Nephron (organoid): ENCODE measurements at regions not wholly inside any gene's neighbourhood (a gene's known extent, or its start where the extent isn't known, plus 50 kb on each side); places are given as distances from the start of the nearest gene placed in this dataset.
A peak's percentile ranks its signal among the peaks of the same experiment; 100 is the strongest.

Experiments
- H3K27ac Mint-ChIP-seq, 3 experiments: 2 replicates each; pipeline ENCODE4 v1.8.0; 2020; ENCODE audit warnings: mixed read lengths in 3 of 3, mild to moderate bottlenecking in 2 of 3, moderate library complexity in 1 of 3
- H3K27me3 Mint-ChIP-seq: 2 replicates; pipeline ENCODE4 v1.8.0; 2021; ENCODE audit warnings: low read depth, mild to moderate bottlenecking, moderate library complexity, mixed read lengths
- H3K36me3 Mint-ChIP-seq: 2 replicates; pipeline ENCODE4 v1.8.0; 2020; ENCODE audit warnings: low read depth, mixed read lengths
- H3K4me1 Mint-ChIP-seq: 2 replicates; pipeline ENCODE4 v1.8.0; 2020; ENCODE audit warnings: mixed read lengths
- H3K4me3 Mint-ChIP-seq, 3 experiments: 2 replicates each; pipeline ENCODE4 v1.8.0; 2020; ENCODE audit warnings: mild to moderate bottlenecking in 3 of 3, mixed read lengths in 3 of 3, moderate library complexity in 2 of 3
- H3K9me3 Mint-ChIP-seq: 2 replicates; pipeline ENCODE4 v1.8.0; 2020; ENCODE audit warnings: mixed read lengths
- TF ChIP-seq, protein P1 (sequence below), 3 experiments: fragments of 200-600 bp; sonication (generic); IDR thresholded peaks; one replicate each; pipeline ENCODE4 v1.5.0; 2021; ENCODE audit warnings: antibody characterized with exemption in 3 of 3; ENCODE audit not compliant: unreplicated experiment in 3 of 3

DNA sequence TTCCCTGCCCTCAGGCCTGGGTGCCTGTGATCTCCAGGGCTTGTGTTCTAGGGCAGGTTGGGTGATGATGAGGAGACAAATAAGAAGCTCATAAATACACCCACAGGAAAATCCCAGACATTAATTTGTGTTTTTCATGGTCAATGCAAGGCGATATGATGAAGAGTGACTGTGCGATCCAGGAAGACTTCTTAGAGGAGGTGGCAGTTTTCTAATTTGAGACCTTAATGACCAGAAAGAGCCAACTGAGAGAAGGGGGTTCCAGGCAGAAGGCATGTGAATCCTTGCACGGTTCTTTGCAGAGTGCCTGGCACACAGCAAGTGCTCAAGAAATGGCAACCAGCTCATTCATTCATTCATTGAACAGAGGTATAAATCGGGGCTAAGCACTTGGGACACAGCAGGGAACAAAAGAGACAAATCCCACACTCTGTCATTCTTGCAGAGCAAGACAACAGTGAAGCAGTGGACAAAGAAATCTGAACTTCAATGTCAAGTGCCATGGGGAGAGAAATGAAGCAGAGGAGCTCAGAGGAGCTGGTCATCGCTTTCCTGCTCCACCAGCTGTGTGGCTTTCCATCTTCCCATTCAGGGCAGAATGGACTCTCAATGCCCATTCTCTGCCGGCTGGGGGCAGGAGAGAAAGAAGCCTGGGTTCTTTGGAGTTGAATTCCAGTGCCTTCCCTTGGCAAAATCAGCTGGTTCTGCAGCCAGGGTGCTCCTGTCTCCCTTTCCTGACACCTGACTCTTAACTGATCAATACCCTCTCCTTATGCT, 128.3 kb downstream of the AACS start:
- H3K27me3 Mint-ChIP-seq = peaks cover 93% of the 10 kb centered on the region
- peaks cover 11% of the 10 kb centered on the region for H3K4me1 Mint-ChIP-seq
- no peaks in the 10 kb centered on the region for H3K9me3 Mint-ChIP-seq
- TF ChIP-seq, protein P1, sequence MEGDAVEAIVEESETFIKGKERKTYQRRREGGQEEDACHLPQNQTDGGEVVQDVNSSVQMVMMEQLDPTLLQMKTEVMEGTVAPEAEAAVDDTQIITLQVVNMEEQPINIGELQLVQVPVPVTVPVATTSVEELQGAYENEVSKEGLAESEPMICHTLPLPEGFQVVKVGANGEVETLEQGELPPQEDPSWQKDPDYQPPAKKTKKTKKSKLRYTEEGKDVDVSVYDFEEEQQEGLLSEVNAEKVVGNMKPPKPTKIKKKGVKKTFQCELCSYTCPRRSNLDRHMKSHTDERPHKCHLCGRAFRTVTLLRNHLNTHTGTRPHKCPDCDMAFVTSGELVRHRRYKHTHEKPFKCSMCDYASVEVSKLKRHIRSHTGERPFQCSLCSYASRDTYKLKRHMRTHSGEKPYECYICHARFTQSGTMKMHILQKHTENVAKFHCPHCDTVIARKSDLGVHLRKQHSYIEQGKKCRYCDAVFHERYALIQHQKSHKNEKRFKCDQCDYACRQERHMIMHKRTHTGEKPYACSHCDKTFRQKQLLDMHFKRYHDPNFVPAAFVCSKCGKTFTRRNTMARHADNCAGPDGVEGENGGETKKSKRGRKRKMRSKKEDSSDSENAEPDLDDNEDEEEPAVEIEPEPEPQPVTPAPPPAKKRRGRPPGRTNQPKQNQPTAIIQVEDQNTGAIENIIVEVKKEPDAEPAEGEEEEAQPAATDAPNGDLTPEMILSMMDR (IDR thresholded peaks at IDR 0.05; ENCODE audit: unreplicated experiment in 3 of 3) = no peak
- peaks cover 3% of the 10 kb centered on the region for H3K36me3 Mint-ChIP-seq
- H3K27ac Mint-ChIP-seq = no peak overlapping the region
- peak overlapping the region in 1 of 3 experiments; percentile 14 for H3K4me3 Mint-ChIP-seq

- peak overlapping the region in 1 of 3 experiments; percentile 14 for H3K4me3 Mint-ChIP-seq
- H3K9me3 Mint-ChIP-seq = no peaks in the 10 kb centered on the region
- H3K27me3 Mint-ChIP-seq = peaks cover 91% of the 10 kb centered on the region
- peaks cover 5% of the 10 kb centered on the region for H3K4me1 Mint-ChIP-seq
- H3K36me3 Mint-ChIP-seq = peaks cover 3% of the 10 kb centered on the region
- H3K27ac Mint-ChIP-seq = no peak overlapping the region
- TF ChIP-seq, protein P1 (IDR thresholded peaks at IDR 0.05; ENCODE audit: unreplicated experiment in 3 of 3) = no peak
Measured at GRCh38 chr12:125194163-125194773, 129.0 kb downstream of the AACS start.

DNA sequence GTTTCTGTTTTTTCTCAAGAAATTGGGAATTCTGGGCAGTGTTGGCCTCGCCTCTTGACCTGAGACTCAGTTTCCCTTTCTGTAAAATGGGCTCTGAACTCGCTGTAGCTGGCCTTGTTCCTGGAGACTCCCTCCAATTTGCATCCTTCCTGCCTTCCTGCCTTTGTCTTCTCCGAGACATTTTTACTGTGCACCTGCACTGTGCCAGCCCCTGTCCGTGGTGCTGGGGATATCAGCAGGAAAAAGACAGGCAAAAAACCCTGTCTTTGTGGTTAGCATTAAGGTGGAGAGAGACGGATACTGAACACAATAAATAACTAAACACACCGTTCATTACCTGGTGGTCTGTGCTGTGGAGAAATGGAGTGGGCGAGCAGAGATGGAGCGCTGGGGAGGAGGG, 129.8 kb downstream of the AACS start:
- Mint-ChIP-seq H3K9me3 (no peaks in the 10 kb centered on the region), H3K36me3 (peaks cover 3% of the 10 kb centered on the region), H3K27ac (no peak overlapping the region), H3K27me3 (peaks cover 91% of the 10 kb centered on the region), H3K4me3 (no peak overlapping the region), H3K4me1 (no peaks in the 10 kb centered on the region)
- TF ChIP-seq, protein P1 (IDR thresholded peaks at IDR 0.05; ENCODE audit: unreplicated experiment in 3 of 3) = no peak

DNA sequence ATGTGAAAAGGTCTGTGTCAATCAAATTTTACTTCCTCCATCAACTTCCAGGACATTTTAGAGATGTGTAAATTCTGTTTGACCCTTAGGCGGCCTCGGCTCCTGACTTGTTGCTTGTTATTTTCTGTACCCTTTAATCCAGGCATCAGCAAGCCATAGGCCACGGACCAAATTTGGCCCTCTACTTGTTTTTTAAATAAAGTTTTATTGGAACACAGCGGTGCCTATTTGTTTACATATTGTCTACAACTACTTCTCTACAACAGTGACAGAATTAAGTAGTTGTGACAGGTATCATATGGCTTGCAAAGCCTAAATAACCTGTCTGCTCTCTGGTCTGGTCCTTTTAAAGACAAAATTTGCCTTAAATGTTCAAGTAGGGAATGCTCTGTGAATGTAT, 132.1 kb downstream of the AACS start:
- Mint-ChIP-seq H3K4me3 (no peak overlapping the region), H3K27me3 (peaks cover 86% of the 10 kb centered on the region), H3K36me3 (peaks cover 3% of the 10 kb centered on the region), H3K27ac (no peak overlapping the region), H3K4me1 (no peaks in the 10 kb centered on the region), H3K9me3 (no peaks in the 10 kb centered on the region)
- TF ChIP-seq, protein P1 (IDR thresholded peaks at IDR 0.05; ENCODE audit: unreplicated experiment in 3 of 3) = no peak

DNA sequence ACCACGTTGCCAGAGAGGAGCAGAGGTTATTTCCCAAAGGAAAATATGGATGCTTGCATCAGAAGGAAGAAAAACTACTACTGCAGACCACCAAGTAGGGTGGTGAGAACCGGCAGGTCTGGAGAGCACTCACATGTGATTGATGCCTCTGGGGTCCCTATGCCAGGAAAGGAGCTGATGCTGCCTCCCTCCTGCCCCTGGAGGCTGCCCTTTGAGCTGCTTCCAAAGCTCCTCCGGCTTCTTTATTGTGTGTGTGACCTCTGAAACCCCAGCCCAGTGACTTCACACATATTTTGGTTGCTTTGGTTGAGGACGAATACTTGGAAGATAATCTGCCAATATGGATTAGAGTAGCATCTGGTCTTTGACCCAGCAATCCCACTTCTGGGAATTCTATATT, 133.4 kb downstream of the AACS start:
- no peak overlapping the region for H3K27ac Mint-ChIP-seq
- H3K27me3 Mint-ChIP-seq = peaks cover 72% of the 10 kb centered on the region
- H3K4me1 Mint-ChIP-seq = no peaks in the 10 kb centered on the region
- peaks cover 3% of the 10 kb centered on the region for H3K36me3 Mint-ChIP-seq
- peaks cover 3% of the 10 kb centered on the region for H3K9me3 Mint-ChIP-seq
- H3K4me3 Mint-ChIP-seq = no peak overlapping the region
- TF ChIP-seq, protein P1 (IDR thresholded peaks at IDR 0.05; ENCODE audit: unreplicated experiment in 3 of 3) = no peak
